H1 (cell line): ENCODE measurements at regions not wholly inside any gene's neighbourhood (a gene's known extent, or its start where the extent isn't known, plus 50 kb on each side); places are given as distances from the start of the nearest gene placed in this dataset.

Source experiments
- CTCF ChIA-PET: fragments of 300-600 bp; sonication (Branson Sonifier 250); formaldehyde crosslinking; loops from one replicate; lab custom pipeline; 2021; ENCODE audit not compliant: partially characterized antibody; lab: Charles Lee
- POLR2A ChIA-PET: fragments of 300-600 bp; sonication (Branson Sonifier 250); formaldehyde crosslinking; loops from one replicate; lab custom pipeline; 2021; ENCODE audit warnings: inconsistent platforms; ENCODE audit not compliant: partially characterized antibody; lab: Charles Lee
- DNase-seq, 2 experiments: peaks; one replicate each; pipeline versions ENCODE4 v3.0.0 to v3.0.0-alpha.2; 2010 to 2022; ENCODE audit warnings: low spot score in 2 of 2, low read depth in 1 of 2, mixed read lengths in 1 of 2
- FAIRE-seq: peaks from 2 replicates; lab custom pipeline; 2011; peaks lifted over from hg19 to GRCh38; lab: Jason Lieb, UNC
- H2AFZ ChIP-seq: 2 replicates; pipeline ENCODE4 v1.8.1; 2012; ENCODE audit warnings: low read length, inconsistent platforms
- H2AK5ac ChIP-seq: 2 replicates; pipeline ENCODE4 v1.6.1; 2013; ENCODE audit warnings: low read depth, low read length
- H2BK120ac ChIP-seq: replicated peaks from 2 replicates; pipeline ENCODE3; 2013; ENCODE audit warnings: low read depth, low read length, inconsistent platforms
- H2BK12ac ChIP-seq: 2 replicates; pipeline ENCODE4 v1.6.1; 2013; ENCODE audit warnings: low read depth, low read length
- H2BK15ac ChIP-seq: 2 replicates; pipeline ENCODE4 v1.6.1; 2013; ENCODE audit warnings: low read length
- H2BK20ac ChIP-seq: 2 replicates; pipeline ENCODE4 v1.6.1; 2013; ENCODE audit warnings: low read length
- H2BK5ac ChIP-seq: 2 replicates; pipeline ENCODE4 v1.6.1; 2013; ENCODE audit warnings: low read depth, low read length
- H3K14ac ChIP-seq: 2 replicates; pipeline ENCODE4 v1.6.1; 2013; ENCODE audit warnings: inconsistent platforms; ENCODE audit not compliant: insufficient read length
- H3K18ac ChIP-seq: 2 replicates; pipeline ENCODE4 v1.6.1; 2013; ENCODE audit warnings: low read length; ENCODE audit errors: extremely low read depth
- H3K23ac ChIP-seq: 2 replicates; pipeline ENCODE4 v1.6.1; 2013; ENCODE audit warnings: inconsistent platforms; ENCODE audit not compliant: insufficient read length
- H3K23me2 ChIP-seq: 2 replicates; pipeline ENCODE4 v1.6.1; 2013; ENCODE audit warnings: low read depth, low read length
- H3K27ac ChIP-seq: 2 replicates; pipeline ENCODE4 v1.6.1; 2011; ENCODE audit warnings: low read depth, low read length, inconsistent platforms
- H3K27me3 ChIP-seq, 4 experiments: replicated peaks in 1 of 4; 1 replicate in 1 of 4; 2 replicates in 3 of 4; pipeline versions ENCODE4 v1.6.1 to v1.8.1; 2011 to 2013; ENCODE audit warnings: low read length in 3 of 4, mild to moderate bottlenecking in 3 of 4, inconsistent platforms in 2 of 4, mixed read lengths in 2 of 4, moderate library complexity in 1 of 4; ENCODE audit not compliant: control insufficient read depth in 3 of 4, insufficient read depth in 3 of 4; ENCODE audit errors: extremely low read depth in 1 of 4
- H3K36me3 ChIP-seq, 4 experiments: 2 replicates each; pipeline versions ENCODE4 v1.6.1 to v1.8.1; 2011 to 2013; ENCODE audit warnings: mild to moderate bottlenecking in 4 of 4, low read length in 3 of 4, moderate library complexity in 2 of 4, control low read depth in 1 of 4, inconsistent platforms in 1 of 4; ENCODE audit not compliant: insufficient read depth in 4 of 4, control insufficient read depth in 2 of 4
- H3K4ac ChIP-seq: replicated peaks from 2 replicates; pipeline ENCODE3; 2013; ENCODE audit warnings: low read length, low read depth, mixed read lengths, inconsistent platforms; ENCODE audit not compliant: insufficient read length
- H3K4me1 ChIP-seq, 4 experiments: replicated peaks in 1 of 4; 1 replicate in 1 of 4; 2 replicates in 3 of 4; pipeline versions ENCODE4 v1.6.1 to v1.8.1; 2011 to 2013; ENCODE audit warnings: low read length in 3 of 4, inconsistent platforms in 2 of 4, mixed read lengths in 1 of 4; ENCODE audit not compliant: insufficient read depth in 4 of 4, control insufficient read depth in 3 of 4
- H3K4me2 ChIP-seq, 2 experiments: 2 replicates each; pipeline versions ENCODE4 v1.6.1 to v1.8.1; 2011 to 2013; ENCODE audit warnings: low read depth in 2 of 2, low read length in 2 of 2, control low read depth in 1 of 2, inconsistent platforms in 1 of 2, mild to moderate bottlenecking in 1 of 2; ENCODE audit not compliant: insufficient read depth in 1 of 2
- H3K4me3 ChIP-seq, 4 experiments: fragments of 200-600, 300-600 bp in 1 of 4; sonication (generic), shearing (Covaris generic), sonication (Bioruptor Twin) in 1 of 4; 2 replicates each; pipeline versions ENCODE4 v1.5.1 to v1.8.1; 2011 to 2016; ENCODE audit warnings: low read length in 4 of 4, low read depth in 3 of 4, control low read depth in 2 of 4, inconsistent platforms in 2 of 4, mild to moderate bottlenecking in 2 of 4, mixed read lengths in 1 of 4, moderate library complexity in 1 of 4; ENCODE audit not compliant: insufficient read depth in 2 of 4; ENCODE audit errors: extremely low read depth in 1 of 4
- H3K56ac ChIP-seq: replicated peaks from 2 replicates; pipeline ENCODE3; 2013; ENCODE audit warnings: low read depth, mild to moderate bottlenecking, mixed read lengths, low read length, inconsistent platforms; ENCODE audit not compliant: insufficient read length
- H3K79me1 ChIP-seq: 2 replicates; pipeline ENCODE4 v1.6.1; 2013; ENCODE audit warnings: low read depth, low read length, control low read depth
- H3K79me2 ChIP-seq, 2 experiments: 2 replicates each; pipeline versions ENCODE4 v1.6.1 to v1.8.1; 2012 to 2013; ENCODE audit warnings: low read length in 2 of 2, mild to moderate bottlenecking in 2 of 2, inconsistent platforms in 1 of 2; ENCODE audit not compliant: insufficient read depth in 2 of 2, control insufficient read depth in 1 of 2
- H3K9ac ChIP-seq, 4 experiments: replicated peaks in 1 of 4; 1 replicate in 1 of 4; 2 replicates in 3 of 4; pipeline versions ENCODE4 v1.6.1 to v1.8.1; 2011 to 2013; ENCODE audit warnings: low read depth in 3 of 4, low read length in 3 of 4, control low read depth in 2 of 4, mild to moderate bottlenecking in 2 of 4, moderate library complexity in 2 of 4, inconsistent platforms in 1 of 4; ENCODE audit errors: extremely low read depth in 1 of 4
- H3K9me3 ChIP-seq, 2 experiments: 2 replicates each; pipeline versions ENCODE4 v1.6.1 to v1.8.1; 2012 to 2013; ENCODE audit warnings: mild to moderate bottlenecking in 2 of 2, moderate library complexity in 2 of 2, control low read depth in 1 of 2, inconsistent platforms in 1 of 2, low read depth in 1 of 2, low read length in 1 of 2, mixed read lengths in 1 of 2; ENCODE audit not compliant: insufficient read depth in 2 of 2
- H4K20me1 ChIP-seq, 2 experiments: replicated peaks in 1 of 2; 2 replicates each; pipeline versions ENCODE3 to v1.8.1; 2011 to 2013; ENCODE audit warnings: inconsistent platforms in 2 of 2, low read length in 2 of 2, mild to moderate bottlenecking in 1 of 2; ENCODE audit not compliant: insufficient read depth in 2 of 2, control insufficient read depth in 1 of 2
- H4K5ac ChIP-seq: 2 replicates; pipeline ENCODE4 v1.6.1; 2013; ENCODE audit warnings: low read length, low read depth, mixed read lengths, inconsistent platforms; ENCODE audit not compliant: insufficient read length
- H4K8ac ChIP-seq: 2 replicates; pipeline ENCODE4 v1.8.0; 2013; ENCODE audit warnings: mild to moderate bottlenecking, moderate library complexity, low read length, inconsistent platforms; ENCODE audit not compliant: insufficient read depth; ENCODE audit errors: extremely low read depth
- H4K91ac ChIP-seq: replicated peaks from 2 replicates; pipeline ENCODE3; 2013; ENCODE audit warnings: low read length, mixed read lengths, inconsistent platforms; ENCODE audit not compliant: insufficient read length
- HDAC2 ChIP-seq, 2 experiments: fragments of 300-600 bp in 1 of 2; sonication (generic) in 1 of 2; IDR thresholded peaks; 2 replicates each; pipeline ENCODE4 v1.6.1; 2011 to 2012; ENCODE audit warnings: low read depth in 2 of 2, low read length in 2 of 2, mild to moderate bottlenecking in 2 of 2, moderate library complexity in 2 of 2, borderline replicate concordance in 1 of 2, inconsistent platforms in 1 of 2
- WGBS, 2 experiments: shearing (Covaris generic) in 1 of 2; methylation state at CpG; one replicate each; pipeline versions ENCODE4 v1.1.6 to v1.1.7; 2013 to 2015; ENCODE audit warnings: low lambda C conversion rate in 2 of 2, mixed read lengths in 2 of 2, inconsistent platforms in 1 of 2, low coverage in 1 of 2, missing lambda C conversion rate in 1 of 2; ENCODE audit not compliant: insufficient replicate concordance in 2 of 2, insufficient coverage in 1 of 2, insufficient read length in 1 of 2; ENCODE audit errors: extremely low coverage in 1 of 2, missing lambda C conversion rate in 1 of 2; 5-methylcytosine and 5-hydroxymethylcytosine counted together

DNA sequence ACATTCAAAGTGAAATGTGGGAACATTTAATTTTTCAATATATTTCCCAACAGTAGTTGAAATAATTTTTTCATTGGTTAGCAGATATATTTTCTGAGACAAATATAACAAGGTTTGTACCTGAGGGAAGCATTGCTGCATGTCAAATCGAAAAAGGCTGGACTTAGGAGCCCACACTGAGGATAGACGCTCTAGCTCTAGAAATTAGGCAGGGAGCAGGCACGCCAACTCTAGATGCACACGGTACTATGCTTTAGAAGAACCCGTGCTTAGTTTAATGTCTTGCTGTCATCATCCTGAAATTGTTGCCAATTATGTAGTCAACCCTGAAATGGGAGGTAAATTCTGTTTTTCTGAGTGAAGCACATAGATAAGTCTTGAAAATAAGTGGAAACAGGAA is 731.1 kb upstream of the ZNF804A start:
- FAIRE-seq: no peak
- Histone ChIP-seq H3K23me2 (no peaks in the 10 kb centered on the region), H3K23ac (no peak overlapping the region), H3K4me3 (no peak overlapping the region), H3K56ac (no peak overlapping the region), H2AK5ac (no peak overlapping the region), H2BK5ac (no peak overlapping the region), H3K9me3 (no peaks in the 10 kb centered on the region), H2BK12ac (no peak overlapping the region), H3K36me3 (no peaks in the 10 kb centered on the region), H4K91ac (no peak overlapping the region), H3K14ac (no peak overlapping the region), H2AFZ (no peak overlapping the region), H2BK15ac (no peak overlapping the region), H3K4me2 (no peak overlapping the region), H3K27me3 (peaks cover 0 to 1% (median 0%) of the 10 kb centered on the region in 4 experiments; a peak in 1 of 7 replicates), H4K20me1 (no peaks in the 10 kb centered on the region), H3K4me1 (no peaks in the 10 kb centered on the region), H3K4ac (no peak overlapping the region), H3K27ac (no peak overlapping the region), H3K9ac (no peak overlapping the region), H4K8ac (no peak overlapping the region), H2BK20ac (no peak overlapping the region), H3K79me1 (no peaks in the 10 kb centered on the region), H2BK120ac (no peak overlapping the region), H3K79me2 (no peaks in the 10 kb centered on the region), H3K18ac (no peak overlapping the region), H4K5ac (no peak overlapping the region)
- 93% methylated on average over 5 of the region's 5 CpGs; no CpG with 5 or more reads in 1 of the 2 experiments for WGBS, 2 experiments
- ChIA-PET CTCF (interaction anchor here (1.2 kb wide), 1 partner anchor 26 kb away, joined by 3 read pairs; no protein-coding TSS in a partner anchor), POLR2A (no interaction called here)
- no peak for DNase-seq
- no peak for TF ChIP-seq HDAC2 (IDR thresholded peaks at IDR 0.05; ENCODE audit: borderline replicate concordance in 1 of 2, low read depth in 2 of 2, low read length in 2 of 2)
